ENCODE measurements at regions not wholly inside any gene's neighbourhood (a gene's known extent, or its start where the extent isn't known, plus 50 kb on each side); places are given as distances from the start of the nearest gene placed in this dataset.
A peak's percentile ranks its signal among the peaks of the same experiment; 100 is the strongest.

GRCh38 chr12:109653890-109654289 is 59.7 kb upstream of the FAM222A start:
- no peak overlapping the region for H3K27ac ChIP-seq
- no peaks in the 10 kb centered on the region for H3K4me1 ChIP-seq (replicated peaks in 1 of 2)
- DNase-seq: no peak
- no peaks in the 10 kb centered on the region for H3K36me3 ChIP-seq (replicated peaks in 1 of 2)
- TF ChIP-seq POLR2A (IDR thresholded peaks at IDR 0.05): no peak
- TF ChIP-seq, protein P1, sequence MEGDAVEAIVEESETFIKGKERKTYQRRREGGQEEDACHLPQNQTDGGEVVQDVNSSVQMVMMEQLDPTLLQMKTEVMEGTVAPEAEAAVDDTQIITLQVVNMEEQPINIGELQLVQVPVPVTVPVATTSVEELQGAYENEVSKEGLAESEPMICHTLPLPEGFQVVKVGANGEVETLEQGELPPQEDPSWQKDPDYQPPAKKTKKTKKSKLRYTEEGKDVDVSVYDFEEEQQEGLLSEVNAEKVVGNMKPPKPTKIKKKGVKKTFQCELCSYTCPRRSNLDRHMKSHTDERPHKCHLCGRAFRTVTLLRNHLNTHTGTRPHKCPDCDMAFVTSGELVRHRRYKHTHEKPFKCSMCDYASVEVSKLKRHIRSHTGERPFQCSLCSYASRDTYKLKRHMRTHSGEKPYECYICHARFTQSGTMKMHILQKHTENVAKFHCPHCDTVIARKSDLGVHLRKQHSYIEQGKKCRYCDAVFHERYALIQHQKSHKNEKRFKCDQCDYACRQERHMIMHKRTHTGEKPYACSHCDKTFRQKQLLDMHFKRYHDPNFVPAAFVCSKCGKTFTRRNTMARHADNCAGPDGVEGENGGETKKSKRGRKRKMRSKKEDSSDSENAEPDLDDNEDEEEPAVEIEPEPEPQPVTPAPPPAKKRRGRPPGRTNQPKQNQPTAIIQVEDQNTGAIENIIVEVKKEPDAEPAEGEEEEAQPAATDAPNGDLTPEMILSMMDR (IDR thresholded peaks at IDR 0.05): no peak
- no peaks in the 10 kb centered on the region for H3K27me3 ChIP-seq
- intact Hi-C loops (cut with DNase I): no loop called here
- 53 to 79% (median 60%) methylated on average over 7 of the region's 7 CpGs for WGBS, 4 donors
- H3K9me3 ChIP-seq (replicated peaks in 1 of 3): no peaks in the 10 kb centered on the region
- H3K4me3 ChIP-seq: no peak overlapping the region

DNA sequence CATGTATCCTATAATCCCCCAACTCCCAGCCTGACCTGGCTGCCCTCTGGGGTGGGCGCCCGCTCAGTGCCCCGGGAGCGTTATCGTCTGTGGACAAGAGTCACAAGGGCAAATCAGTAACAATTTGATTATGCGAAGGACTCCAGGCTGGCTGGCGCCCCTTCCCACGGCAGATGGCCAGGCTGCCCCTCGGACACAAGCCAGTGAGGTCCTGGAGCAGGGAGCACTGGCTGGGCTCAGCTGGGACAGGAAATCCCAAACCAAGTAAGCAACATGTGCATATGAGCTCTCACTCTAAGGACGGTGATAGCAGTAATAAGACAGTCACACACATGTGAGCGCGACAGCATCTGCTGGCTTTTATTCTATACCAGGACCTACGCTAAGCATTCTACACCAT is 59.3 kb upstream of the FAM222A start:
- no peaks in the 10 kb centered on the region for H3K27me3 ChIP-seq
- H3K9me3 ChIP-seq (replicated peaks in 1 of 3): no peaks in the 10 kb centered on the region
- no peaks in the 10 kb centered on the region for H3K36me3 ChIP-seq (replicated peaks in 1 of 2)
- no peak overlapping the region for H3K27ac ChIP-seq
- H3K4me1 ChIP-seq (replicated peaks in 1 of 2): no peaks in the 10 kb centered on the region
- H3K4me3 ChIP-seq: no peak overlapping the region
- intact Hi-C loops (cut with DNase I): no loop called here
- DNase-seq: no peak
- 69 to 93% (median 76%) methylated on average over 4 to 13 of the region's 13 CpGs for WGBS, 4 donors
- no peak for TF ChIP-seq POLR2A (IDR thresholded peaks at IDR 0.05)
- TF ChIP-seq, protein P1 (IDR thresholded peaks at IDR 0.05): no peak

GRCh38 chr12:109655578-109655977 is 58.0 kb upstream of the FAM222A start:
- intact Hi-C loops (cut with DNase I): no loop called here
- Histone ChIP-seq H3K9me3 (replicated peaks in 1 of 3) (no peaks in the 10 kb centered on the region), H3K27me3 (no peaks in the 10 kb centered on the region), H3K27ac (no peak overlapping the region), H3K4me1 (replicated peaks in 1 of 2) (no peaks in the 10 kb centered on the region), H3K36me3 (replicated peaks in 1 of 2) (no peaks in the 10 kb centered on the region), H3K4me3 (no peak overlapping the region)
- 85 to 95% (median 90%) methylated on average over 2 of the region's 2 CpGs for WGBS, 4 donors
- no peak for TF ChIP-seq POLR2A (IDR thresholded peaks at IDR 0.05)
- TF ChIP-seq, protein P1 (IDR thresholded peaks at IDR 0.05): no peak
- DNase-seq: no peak

- intact Hi-C loops (cut with DNase I): no loop called here
- no peak overlapping the region for H3K27ac ChIP-seq
- H3K4me1 ChIP-seq (replicated peaks in 1 of 2): no peaks in the 10 kb centered on the region
- H3K27me3 ChIP-seq: no peaks in the 10 kb centered on the region
- WGBS, 4 donors: 68 to 73% (median 72%) methylated on average over 9 to 10 of the region's 10 CpGs
- no peak for TF ChIP-seq POLR2A (IDR thresholded peaks at IDR 0.05)
- TF ChIP-seq, protein P1 (IDR thresholded peaks at IDR 0.05): no peak
- peak in 1 of 7 donors; percentile 65 for DNase-seq
- no peaks in the 10 kb centered on the region for H3K9me3 ChIP-seq (replicated peaks in 1 of 3)
- no peak overlapping the region for H3K4me3 ChIP-seq
- H3K36me3 ChIP-seq (replicated peaks in 1 of 2): no peaks in the 10 kb centered on the region
These were observed 56.9 kb upstream of the FAM222A start for GRCh38 chr12:109656743-109657142.

Data from adrenal gland (tissue), 9 donors.